ENCODE measurements at regions not wholly inside any gene's neighbourhood (a gene's known extent, or its start where the extent isn't known, plus 50 kb on each side); places are given as distances from the start of the nearest gene placed in this dataset.
A peak's percentile ranks its signal among the peaks of the same experiment; 100 is the strongest.
"Not testable (repeated sequence)": the region's sequence is repeated elsewhere in the genome, so short reads cannot be mapped to it uniquely, and the experiment has no call there.

DNA sequence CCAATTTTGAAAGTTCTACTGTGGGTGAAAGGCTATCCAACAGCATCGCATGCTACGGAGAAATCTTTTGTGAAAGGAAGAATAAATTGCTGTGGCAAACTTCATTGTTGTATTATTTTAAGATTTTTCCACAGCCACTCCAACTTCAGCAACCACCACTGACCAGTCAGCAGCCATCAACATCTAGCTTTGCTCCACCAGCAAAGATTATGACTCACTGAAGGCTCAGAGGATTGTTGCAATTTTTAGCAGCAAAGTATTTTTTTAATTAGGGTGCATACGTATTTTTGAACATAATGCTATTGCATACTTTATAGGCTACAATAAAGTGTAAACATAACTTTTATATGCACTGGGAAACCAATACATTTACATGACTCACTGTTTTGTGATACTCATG lies 493.5 kb downstream of the TFAP2A start:
- ATAC-seq, result no peak

DNA sequence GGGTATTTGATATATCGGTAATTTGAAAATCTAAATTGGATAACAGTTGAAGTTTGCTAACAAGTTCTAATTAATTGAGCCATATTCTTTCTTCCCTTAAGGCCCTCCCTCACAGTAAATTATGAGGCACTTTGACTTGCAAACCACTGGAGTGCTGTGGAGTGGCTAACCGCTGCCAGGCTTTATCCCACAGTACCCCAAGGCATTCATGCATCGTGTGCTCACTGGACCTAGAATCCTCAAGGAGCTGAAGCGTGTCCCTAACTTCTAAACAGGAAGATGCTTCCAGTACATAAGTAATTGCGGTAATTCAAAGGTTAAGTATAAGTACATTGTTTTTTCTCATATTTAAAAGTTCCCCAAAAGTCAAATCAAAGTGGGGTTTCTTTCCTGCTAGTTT lies 499.9 kb downstream of the TFAP2A start:
- no peak for ATAC-seq

DNA sequence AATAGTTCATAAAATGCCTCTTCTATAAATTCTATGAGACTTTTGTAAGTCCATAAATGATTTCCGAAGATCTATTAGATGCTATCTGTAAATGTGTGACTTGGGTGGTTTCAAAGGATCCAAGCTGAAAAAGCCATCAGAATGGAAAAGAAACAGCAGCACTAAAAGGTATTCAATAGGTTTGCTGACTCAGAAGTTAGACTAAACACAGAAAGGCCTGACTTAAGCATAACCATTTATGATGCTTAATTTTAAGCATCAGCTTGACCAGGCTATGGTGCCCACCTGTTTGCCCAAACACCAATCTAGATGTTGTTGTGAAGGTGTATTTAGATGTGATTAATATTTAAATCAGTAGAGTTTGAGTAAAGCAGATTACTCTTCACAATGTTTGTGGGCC lies 513.5 kb downstream of the TFAP2A start:
- ATAC-seq, result no peak

DNA sequence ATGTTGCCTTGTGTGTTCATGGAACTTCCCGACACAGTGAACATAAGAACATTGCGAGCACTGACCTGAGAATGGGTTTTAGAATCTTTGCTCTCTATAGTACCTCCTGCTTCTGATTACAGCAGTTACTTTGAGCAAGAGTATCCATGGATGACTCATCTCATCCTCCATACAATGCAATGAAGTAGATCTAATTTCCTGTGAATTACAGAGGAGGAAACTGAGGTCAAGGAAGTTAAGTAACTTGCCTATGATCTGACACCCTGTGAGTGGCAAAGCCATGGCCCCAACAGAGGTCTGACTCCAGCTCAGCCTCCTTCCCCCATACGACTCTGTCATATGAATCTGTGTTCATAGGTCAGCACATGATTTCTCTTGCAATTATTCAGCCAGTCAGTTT lies 518.1 kb downstream of the TFAP2A start:
- no peak for ATAC-seq

DNA sequence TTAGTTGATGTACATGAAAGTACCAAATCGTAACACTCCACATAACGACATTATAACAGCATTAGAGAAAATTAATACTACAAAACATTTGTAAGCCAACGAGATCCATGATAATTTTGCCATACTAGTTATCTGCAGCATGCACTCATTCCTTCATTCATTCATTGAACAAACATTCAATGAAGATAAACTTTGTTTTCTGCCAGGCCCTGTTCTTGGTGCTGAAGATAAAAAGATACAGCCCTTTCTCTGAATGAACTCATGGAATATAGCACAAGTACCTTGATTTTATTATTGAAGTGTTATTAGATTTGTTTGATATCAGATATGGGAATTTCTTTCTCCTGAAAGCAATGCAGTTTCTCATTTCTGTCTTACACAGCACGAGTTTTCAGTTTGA lies 524.0 kb downstream of the TFAP2A start:
- no peak for ATAC-seq

DNA sequence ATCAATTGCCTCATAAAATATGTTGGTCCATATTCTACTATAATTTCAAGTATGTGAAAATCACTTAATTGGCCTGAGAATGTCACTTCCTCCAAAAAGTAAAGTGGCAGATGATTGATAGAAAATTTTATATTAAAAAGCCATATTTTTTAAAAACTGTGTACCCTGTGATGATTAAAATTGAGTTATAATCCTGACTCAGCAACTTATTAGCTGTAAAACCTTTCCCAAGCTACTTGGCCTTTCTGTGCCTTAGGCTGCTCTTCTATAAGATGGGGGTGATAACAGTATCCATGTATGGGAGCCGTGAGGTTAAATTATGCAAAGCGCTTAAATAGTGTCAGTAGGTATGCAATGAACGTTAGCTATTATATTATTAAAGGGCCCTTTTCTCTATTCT lies 524.4 kb downstream of the TFAP2A start:
- no peak for ATAC-seq

DNA sequence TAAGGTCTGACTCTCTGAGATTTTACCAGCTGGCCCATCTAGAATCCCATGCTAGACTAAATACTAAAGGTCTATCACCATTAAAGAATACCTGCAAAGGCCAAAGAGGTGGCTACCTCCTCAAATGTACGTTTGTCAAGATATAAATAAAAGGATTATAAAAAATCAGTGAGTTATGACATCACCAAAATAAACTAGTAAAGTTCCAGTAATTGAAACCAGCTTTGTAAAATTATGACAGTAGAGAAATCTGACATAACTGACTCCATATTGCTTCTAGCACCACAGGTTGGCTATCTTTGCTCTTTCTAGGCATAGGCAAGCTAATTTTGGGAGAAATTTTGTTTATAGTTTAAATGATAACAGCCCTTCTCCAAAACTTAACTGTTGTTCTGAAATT lies 536.3 kb downstream of the TFAP2A start:
- no peak for ATAC-seq

DNA sequence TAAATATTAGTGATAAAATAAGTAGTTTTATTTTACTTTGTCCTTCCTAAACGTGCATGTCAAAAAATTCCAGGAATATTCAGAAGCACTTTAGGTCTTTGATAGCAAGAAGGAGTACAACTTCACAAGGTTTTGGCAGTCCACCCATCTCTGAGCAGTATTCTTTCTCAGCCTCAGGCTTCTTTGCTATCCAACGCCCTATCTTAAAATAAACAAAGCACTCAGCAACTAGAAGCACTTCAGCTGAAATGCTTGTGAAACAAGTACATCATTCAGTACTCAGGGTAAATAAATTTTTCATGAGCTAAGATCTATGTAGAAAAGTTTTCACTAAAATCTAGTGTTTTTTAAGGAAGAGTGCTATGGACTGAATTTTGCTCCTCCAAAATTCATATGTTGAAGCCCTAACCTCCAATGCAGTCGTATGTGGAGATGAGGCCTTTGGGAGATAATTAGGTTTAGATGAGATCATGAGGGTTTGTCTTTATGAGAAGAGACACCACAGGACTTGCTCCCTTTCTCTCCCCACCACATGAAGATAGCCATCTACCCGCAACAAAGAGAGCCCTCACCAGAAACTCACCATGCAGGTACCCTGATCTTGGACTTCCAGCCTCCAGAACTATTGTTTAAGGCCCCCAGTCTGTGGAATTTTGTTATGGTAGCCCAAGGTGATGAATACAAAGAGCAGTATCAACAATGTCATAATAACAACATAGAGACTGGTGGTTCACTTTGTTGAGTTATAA lies 539.1 kb downstream of the TFAP2A start:
- ATAC-seq, result no peak

DNA sequence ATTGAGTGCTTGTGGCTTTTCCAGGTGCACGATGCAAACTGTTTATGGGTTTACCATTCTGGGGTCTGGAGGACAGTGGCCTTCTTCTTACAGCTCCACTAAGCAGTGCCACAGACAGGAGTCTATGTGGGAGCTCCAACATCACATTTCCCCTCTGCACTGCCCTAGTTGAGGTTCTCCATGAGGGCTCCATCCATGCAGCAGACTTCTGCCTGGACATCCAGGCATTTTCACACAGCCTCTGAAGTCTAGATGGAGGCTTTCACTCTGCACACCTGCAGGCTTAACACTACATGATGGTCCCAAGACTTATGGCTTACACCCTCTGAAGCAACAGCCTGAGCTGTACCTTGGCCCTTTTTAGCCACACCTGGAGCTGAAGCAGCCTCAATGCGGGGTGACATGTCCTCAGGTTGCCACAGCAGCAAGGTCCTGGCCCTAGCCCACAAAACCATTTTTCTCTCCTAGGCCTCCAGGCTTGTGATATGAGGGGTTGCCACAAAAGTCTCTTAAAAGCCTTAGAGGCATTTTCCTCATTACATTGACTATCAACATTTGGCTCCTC lies 552.2 kb downstream of the TFAP2A start:
- ATAC-seq, result no peak

DNA sequence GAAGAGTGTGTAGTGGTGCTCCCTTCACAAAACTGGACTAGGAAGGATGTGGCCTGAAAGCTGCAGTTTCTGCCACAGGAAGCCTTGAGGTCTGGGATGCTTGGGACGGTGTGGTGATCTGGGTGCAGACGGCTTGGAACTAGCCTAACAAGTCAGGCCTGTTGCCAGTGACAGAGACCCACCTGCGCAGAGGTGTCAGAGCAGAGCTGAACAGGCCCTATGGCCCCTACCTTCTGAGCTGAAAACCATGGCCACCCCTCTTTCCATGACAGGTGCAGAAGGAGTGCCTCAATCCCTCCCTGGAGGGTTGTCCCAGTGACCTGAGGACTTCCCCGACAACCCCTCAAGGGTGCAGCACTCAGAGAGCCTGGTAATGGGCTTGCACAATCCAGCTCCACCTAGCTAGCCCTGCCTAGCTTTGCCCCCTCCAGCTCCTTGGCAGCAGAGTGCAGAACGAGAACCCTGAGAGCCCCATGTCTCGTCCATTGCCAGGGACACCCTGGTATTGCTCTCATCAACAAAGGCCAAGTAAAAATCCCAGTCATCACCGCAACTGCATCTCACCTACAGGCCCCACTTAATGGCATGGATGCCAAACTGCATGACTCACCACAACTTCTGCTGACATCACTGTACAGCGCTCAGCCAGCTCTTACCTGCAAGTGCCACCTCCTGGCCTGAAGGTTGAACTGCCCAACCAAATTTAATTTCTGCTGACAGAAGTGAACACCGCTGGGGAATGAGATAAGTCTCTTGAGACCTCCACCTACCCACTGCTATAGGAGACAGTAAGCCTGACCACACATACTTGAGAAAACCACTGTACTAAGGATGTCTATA lies 563.1 kb downstream of the TFAP2A start:
- ATAC-seq, result no peak

DNA sequence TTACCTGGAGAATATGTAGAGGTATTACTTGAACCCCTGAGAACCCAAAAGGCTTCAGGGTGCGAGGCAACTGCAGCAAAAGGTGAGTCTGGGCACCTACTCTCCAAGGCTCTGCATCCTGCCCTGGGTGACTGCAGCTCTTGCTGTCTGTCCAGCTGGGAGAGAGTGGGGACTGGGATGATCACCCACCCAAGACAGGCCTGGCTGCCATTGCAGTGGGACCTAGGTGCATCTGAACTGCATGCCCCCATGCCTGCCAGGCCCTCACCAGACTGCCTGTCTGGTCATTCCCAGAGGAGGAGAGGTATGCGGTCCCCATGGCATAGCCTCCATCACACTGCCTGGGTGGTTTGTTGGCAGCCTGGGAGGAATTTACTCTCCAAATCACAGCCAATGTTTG lies 563.9 kb downstream of the TFAP2A start:
- ATAC-seq, result no peak

DNA sequence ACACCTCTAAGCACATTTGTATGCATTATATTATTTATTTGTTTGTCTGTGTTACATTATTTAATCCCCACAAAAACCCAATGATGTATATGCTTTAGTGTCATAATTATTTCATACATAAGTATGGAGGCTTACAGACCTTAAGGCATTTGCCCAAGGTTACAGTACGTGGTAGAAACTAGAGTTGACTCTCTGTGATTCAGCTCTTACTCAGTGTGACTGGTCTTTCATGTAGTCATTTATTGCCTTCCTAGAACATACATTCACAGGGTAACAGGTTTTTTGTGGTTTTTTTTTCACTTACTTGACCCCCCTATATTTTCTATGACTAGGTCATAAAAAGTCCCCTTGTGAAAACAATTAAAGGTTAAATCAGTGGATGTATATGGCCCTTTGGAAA lies 566.8 kb downstream of the TFAP2A start:
- ATAC-seq, result peak in 1 of 2 donors; percentile 17

DNA sequence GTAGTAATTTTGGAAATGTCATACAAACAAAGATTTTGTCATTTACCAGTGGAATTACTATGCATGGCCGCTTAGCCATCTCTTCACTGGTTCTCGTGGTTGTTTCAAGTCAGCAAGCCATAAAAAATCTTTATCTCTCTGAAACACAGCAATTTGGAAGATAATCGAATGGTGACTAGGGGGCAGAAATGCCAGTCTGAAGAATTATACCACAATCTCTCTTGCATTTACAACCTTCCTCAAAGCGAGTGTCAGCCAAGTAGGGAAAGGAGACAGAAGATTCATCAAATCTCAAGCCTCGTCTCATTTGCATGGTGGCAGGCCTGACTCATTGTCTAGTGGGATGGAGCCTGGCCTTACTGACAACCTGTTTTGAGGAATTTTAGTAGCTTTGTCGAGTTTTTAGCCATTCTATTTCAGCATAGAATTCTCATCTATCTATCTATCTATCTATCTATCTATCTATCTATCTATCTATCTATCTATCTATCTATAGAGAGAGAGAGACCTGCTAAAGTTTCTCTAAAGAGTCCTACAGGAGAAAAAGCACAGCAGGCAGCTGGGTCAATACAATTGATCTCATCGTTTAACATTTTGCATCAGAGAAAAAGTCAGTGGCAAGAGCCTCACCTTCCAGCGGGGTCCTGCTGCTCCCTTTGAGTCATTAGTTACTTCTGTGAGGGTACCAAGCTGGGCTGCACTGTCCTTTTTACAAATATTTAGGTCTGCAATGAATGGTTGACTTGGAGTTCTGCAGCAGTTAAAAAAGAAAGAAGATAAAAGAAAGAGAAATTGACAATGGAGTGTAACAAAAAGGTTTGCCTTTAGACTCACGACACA lies 572.8 kb downstream of the TFAP2A start:
- ATAC-seq, result no peak

DNA sequence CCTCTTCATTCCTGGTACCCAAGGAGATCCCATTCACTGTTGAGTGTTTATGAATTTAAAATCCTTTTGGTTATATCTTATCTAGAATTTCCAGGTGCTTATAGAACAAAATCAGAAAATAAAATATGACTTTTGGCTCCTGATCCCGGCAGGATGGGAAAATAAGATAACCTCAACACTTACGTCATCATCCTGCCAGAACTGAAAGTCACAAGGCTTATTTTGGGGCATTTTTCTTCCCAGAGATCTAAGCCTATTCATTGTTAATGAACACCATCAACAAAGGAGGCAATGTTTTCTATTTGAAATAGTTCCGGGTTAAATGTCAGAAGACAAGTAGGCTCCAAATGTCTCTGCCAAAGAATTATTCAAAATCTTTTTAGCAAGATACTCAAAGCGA lies 580.6 kb downstream of the TFAP2A start:
- ATAC-seq, result no peak

DNA sequence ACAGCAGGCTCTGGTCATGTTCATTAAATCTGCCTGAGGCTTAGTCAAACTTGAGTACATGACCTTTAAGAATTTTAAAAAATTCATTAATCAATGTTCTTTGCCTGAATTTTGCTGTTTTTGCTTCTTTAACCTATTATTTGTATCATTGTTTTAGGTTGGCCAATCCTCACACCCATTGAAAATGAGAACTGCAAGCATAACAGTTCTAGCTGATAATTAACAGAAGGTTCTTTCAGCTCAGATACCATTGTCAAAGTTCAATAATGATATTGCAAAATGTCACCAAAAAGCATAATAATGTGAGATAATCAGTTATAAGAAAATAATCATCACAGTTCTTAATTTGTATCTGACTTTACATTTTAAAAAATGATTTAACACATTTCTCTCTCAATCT lies 583.1 kb downstream of the TFAP2A start:
- no peak for ATAC-seq

DNA sequence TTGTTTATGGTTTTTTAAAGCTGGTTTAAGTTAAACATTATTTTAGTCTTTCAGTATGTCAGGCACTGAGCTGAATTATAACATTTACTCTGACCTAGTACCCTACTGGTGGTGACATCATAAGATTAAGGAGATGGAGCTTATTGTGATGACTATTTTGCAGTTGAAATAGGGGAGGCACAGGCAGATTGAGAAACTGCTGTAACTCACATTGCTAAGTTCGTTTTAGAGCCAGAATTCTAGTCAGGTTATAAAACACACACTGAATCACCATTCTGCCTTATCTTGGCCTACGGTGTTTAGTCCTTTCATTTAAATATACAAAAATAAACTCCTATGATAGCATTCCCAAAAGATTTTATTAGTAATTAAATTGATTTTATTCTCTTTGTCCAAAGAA lies 584.1 kb downstream of the TFAP2A start:
- no peak for ATAC-seq

DNA sequence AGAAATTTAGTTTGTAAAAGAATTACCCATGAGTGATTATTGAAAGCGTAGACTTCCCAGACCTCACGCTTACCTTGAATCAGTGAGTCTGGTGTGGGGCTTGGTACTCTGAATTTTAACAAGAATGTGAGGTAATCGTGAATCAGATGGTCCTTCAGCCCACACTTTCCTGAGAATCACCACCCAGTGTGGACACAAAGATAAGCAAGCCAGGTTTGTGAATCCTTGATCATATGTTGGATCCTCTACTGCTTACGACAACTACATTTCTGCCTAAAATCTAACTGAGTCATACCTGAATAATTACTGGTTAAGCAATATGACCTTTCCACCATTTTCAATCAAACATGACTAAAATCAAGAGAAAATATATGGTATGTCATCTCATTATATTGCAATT lies 589.3 kb downstream of the TFAP2A start:
- ATAC-seq, result no peak

DNA sequence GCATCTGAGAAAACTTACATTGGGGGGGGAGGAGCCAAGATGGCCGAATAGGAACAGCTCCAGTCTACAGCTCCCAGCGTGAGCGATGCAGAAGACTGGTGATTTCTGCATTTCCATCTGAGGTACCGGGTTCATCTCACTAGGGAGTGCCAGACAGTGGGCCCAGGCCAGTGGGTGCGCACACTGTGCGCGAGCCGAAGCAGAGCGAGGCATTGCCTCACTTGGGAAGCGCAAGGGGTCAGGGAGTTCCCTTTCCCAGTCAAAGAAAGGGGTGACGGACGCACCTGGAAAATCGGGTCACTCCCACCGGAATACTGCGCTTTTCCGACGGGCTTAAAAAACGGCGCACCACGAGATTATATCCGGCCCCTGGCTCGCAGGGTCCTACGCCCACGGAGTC lies 604.1 kb downstream of the TFAP2A start:
- ATAC-seq, result not testable (repeated sequence)

DNA sequence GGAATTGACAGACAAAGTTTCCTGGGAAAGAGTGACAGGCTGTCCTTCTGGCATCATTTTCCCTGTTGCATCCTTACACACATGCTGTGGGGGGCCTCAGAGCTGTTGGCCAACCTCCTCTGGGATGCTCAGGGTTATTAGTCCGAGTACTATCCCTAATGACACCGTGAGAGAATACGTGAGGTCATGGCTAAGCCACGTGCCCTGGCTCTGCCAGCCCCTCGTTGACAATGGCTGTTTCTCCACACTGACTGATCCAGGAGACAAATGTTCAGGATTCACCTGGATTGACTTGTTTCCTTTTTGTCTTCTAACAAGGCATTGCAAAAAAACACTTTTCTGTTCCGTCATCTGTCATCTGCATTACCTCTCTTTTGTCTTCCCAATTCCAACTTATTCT lies 604.6 kb downstream of the TFAP2A start:
- ATAC-seq, result no peak

DNA sequence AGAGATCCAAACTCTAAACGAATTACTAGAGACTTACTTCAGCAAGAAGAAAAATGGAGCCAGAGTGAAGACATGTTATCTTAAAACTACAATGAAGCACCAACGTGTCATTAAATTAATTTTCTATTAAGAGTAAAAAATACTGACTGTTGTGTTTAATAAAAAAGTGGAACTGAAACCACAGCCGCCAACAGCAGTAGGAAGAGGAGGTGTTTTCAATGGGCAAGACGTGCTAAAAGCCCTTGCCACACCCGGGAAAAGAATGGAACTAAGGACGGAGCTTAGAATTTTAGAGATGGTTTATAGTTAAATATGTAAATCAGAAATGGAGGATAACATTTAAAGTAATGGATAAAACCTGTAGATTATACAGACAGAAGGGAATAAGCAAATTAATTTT lies 608.7 kb downstream of the TFAP2A start:
- no peak for ATAC-seq

DNA sequence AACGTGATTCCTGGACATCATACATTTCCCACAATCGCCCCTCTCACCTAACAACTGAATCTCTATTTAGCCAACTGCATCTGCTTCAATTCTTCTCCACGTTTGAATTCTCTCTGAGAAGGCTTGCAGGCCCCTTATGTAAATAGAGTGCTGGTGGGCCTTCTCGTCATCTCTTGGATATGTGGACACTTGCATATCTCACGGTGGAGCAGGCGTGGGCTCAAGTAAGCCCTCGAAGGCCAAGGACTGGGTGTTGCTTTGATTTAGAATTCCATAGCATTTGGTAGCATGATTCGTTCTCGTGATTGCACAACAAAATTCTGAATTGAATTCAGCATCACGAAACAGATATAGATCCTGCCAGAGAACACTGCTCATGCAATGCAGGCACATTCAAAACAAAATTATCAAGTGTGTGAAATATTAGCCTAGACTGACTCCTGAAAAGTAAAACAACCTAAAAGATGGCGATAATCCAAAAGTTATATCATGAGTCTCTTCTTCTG lies 613.6 kb downstream of the TFAP2A start:
- no peak for ATAC-seq

DNA sequence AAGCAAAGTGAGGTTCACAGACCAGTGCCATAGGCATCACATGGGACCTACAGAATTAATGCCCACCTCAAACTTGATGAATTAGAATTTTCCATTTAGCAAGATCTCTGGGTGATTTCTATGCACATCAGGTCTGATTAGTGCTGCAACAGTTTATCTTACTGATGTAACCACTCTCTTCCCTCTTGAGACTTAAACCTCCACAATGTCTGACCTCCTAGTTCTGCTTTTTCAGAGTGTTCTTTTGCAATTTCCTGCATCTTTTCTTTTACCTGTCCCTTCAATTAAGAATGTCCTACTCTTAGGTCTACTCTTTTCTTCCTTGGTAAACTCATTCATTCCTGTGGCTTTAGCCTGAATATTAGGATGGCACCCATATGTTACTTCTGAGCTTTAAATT lies 615.3 kb downstream of the TFAP2A start:
- ATAC-seq, result no peak

DNA sequence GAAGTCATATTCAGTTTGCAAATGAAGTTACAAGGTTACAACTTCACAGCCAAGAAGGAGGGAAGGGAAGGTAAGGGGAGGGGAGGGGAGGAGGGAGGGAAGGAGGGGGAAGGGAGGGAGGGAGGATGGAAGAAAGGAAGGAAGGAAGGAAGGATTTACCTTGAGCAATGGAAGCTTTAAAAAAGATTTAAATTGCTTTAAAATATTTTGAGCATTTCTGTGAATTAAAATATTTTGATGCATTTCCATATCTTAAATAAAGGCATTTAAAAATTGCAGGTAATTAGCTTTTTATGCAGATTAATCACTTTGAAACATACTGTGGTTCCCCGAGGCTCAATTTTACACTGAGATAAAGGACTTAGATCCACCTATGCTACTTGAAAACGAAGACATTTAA lies 618.0 kb downstream of the TFAP2A start:
- no peak for ATAC-seq
